Muscle of leg (tissue), 3 donors: ENCODE measurements at regions not wholly inside any gene's neighbourhood (a gene's known extent, or its start where the extent isn't known, plus 50 kb on each side); places are given as distances from the start of the nearest gene placed in this dataset.

Experiments
- DNase-seq: peaks from one replicate; pipeline ENCODE4 v3.0.0; 2013
- H3K27ac ChIP-seq: one replicate; pipeline ENCODE4 v1.5.1; 2013; ENCODE audit warnings: mild to moderate bottlenecking, low read length, control low read depth
- H3K27me3 ChIP-seq: one replicate; pipeline ENCODE4 v1.6.1; 2013; ENCODE audit warnings: low read length; ENCODE audit not compliant: control insufficient read depth, insufficient read depth
- H3K36me3 ChIP-seq: one replicate; pipeline ENCODE4 v1.6.1; 2013; ENCODE audit warnings: low read length; ENCODE audit not compliant: control insufficient read depth, insufficient read depth
- H3K4me1 ChIP-seq: one replicate; pipeline ENCODE4 v1.6.1; 2013; ENCODE audit warnings: low read length; ENCODE audit not compliant: control insufficient read depth, insufficient read depth
- H3K4me3 ChIP-seq: one replicate; pipeline ENCODE4 v1.5.1; 2013; ENCODE audit warnings: low read length, control low read depth
- H3K9me3 ChIP-seq: replicated peaks from 2 replicates; pipeline ENCODE4 v1.6.1; 2013; ENCODE audit warnings: low read depth, low read length; ENCODE audit not compliant: control insufficient read depth
- WGBS: methylation state at CpG from one replicate; pipeline ENCODE4 v1.1.5; 2013; ENCODE audit warnings: missing lambda C conversion rate; ENCODE audit not compliant: insufficient coverage; 5-methylcytosine and 5-hydroxymethylcytosine counted together

DNA sequence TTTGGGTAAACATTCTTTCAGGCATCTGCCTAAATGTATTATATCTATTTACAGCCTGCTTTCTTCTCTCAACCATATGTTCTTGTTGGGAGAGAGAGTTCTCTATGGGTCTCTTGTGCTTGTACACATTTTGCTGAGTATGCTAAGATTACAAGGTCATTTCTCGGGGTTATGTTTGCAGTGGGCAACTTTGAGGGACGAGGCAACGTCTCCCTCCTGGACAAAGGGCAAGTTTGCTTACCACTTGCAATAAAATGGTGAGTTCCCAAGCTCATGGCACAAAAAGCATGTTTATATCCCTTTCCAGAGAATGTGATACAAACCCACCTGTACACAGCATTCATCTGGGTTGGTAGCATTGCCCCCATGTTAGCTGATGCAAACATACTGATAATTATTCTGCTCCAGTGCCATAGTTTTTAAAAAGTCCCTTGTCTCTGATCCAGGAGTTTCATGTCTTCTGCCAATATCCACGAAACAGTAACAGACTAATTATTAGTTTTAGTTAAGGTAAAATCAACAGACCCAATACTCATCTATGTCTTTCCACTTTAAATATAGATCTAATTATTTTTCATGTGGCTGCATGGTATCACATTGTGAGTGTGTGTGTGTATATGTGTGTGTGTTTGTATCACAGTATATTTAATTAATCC lies 84.2 kb upstream of the MAPK4 start:
- Histone ChIP-seq H3K4me1 (no peaks in the 10 kb centered on the region), H3K36me3 (no peaks in the 10 kb centered on the region), H3K9me3 (no peaks in the 10 kb centered on the region), H3K4me3 (no peak overlapping the region), H3K27me3 (no peaks in the 10 kb centered on the region), H3K27ac (no peak overlapping the region)
- 33% methylated on average over 1 of the region's 4 CpGs for WGBS
- no peak for DNase-seq

DNA sequence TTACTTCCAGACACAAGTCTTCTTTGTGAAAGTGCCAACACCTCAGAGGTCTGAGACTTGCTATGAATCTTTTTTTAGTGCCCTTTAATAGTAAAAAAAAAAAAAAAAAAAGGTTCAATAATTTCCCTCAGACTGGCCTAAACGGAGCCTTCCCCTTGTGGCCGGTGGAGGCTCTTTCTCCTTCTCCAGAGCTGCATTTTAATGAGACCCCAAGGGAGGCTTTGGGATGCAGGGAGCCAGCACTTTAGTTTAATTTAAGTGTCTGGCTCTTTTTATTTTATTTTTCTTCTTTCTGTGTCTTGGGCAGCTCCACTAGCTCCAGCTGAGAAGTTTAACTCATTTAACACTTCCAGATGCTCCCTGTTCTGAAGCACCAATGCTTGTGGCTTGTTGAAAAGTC lies 67.8 kb upstream of the MAPK4 start:
- no peak overlapping the region for H3K4me3 ChIP-seq
- H3K27me3 ChIP-seq: no peaks in the 10 kb centered on the region
- no peaks in the 10 kb centered on the region for H3K9me3 ChIP-seq
- no peaks in the 10 kb centered on the region for H3K36me3 ChIP-seq
- no CpG with 5 or more reads among the region's 2 CpGs for WGBS
- no peak overlapping the region for H3K27ac ChIP-seq
- no peaks in the 10 kb centered on the region for H3K4me1 ChIP-seq
- DNase-seq: peak; percentile 16

DNA sequence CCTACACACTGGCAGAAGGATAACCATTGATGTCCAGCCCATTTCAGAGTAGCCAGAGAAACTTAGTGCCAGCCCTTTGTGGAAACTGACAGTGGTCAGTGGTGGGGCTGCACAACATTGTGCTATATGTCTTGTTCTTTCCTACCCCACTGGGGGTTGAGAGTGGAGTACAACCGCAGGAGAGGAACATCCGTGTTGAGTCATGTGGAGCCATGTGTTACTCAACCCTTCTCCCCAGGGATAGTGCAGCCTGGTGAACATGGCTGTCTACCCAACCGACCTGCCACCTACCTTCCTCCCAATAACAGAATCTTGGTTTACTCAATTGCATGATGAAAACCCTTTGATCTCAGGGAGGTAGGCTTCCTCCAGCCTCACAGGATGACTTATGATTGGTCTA lies 65.3 kb upstream of the MAPK4 start:
- Histone ChIP-seq H3K4me1 (no peaks in the 10 kb centered on the region), H3K27me3 (no peaks in the 10 kb centered on the region), H3K27ac (no peak overlapping the region), H3K4me3 (no peak overlapping the region), H3K36me3 (no peaks in the 10 kb centered on the region), H3K9me3 (no peaks in the 10 kb centered on the region)
- 81% methylated on average over 3 of the region's 3 CpGs for WGBS
- no peak for DNase-seq

DNA sequence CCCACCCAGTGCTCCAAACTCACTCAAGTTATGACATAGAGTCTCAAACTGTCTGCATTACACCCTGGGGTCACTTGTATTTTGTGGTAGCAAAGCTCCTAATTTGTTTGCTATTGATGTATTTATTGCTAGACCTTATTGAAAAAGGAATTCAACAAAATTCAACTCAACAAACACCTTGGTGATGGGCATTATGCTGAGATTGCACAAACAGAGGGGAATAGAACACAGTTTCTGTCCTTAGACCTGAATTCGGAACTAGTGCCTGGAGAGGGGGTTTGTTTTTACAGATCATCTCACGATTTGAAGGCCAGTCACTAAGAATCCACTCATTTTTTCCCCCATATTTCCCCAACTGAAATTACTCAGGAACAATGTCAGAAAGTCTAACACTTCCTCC lies 53.5 kb upstream of the MAPK4 start:
- 100% methylated on average over 1 of the region's 2 CpGs for WGBS
- Histone ChIP-seq H3K36me3 (no peaks in the 10 kb centered on the region), H3K4me3 (no peak overlapping the region), H3K27ac (no peak overlapping the region), H3K27me3 (no peaks in the 10 kb centered on the region), H3K4me1 (no peaks in the 10 kb centered on the region), H3K9me3 (no peaks in the 10 kb centered on the region)
- DNase-seq: no peak

DNA sequence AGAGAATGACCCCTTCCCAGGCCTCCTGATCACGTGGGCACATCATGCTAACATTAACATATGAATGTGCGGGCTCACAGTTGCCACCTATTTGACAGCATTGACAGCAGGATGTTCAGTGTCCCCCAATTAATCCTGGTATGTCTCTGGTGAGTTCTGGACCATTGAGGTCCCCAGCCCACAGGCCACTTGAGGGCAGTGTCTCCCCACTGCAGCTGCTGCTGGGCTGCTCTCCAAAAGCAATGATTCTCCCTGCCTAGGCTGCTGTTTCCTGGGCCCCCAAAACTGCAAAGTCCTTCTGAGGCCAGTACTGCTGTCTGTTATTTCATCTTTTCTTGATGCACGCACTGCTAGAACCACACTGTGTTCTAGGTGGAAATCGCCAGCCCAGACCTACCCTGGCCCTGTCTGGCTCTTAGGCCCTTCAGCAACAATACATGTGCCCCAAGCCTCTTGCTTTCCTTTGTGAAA lies 52.7 kb upstream of the MAPK4 start:
- no peak overlapping the region for H3K27ac ChIP-seq
- WGBS: 43% methylated on average over 3 of the region's 4 CpGs
- H3K4me1 ChIP-seq: no peaks in the 10 kb centered on the region
- peak; percentile 10 for DNase-seq
- H3K4me3 ChIP-seq: no peak overlapping the region
- H3K36me3 ChIP-seq: no peaks in the 10 kb centered on the region
- no peaks in the 10 kb centered on the region for H3K9me3 ChIP-seq
- H3K27me3 ChIP-seq: no peaks in the 10 kb centered on the region

DNA sequence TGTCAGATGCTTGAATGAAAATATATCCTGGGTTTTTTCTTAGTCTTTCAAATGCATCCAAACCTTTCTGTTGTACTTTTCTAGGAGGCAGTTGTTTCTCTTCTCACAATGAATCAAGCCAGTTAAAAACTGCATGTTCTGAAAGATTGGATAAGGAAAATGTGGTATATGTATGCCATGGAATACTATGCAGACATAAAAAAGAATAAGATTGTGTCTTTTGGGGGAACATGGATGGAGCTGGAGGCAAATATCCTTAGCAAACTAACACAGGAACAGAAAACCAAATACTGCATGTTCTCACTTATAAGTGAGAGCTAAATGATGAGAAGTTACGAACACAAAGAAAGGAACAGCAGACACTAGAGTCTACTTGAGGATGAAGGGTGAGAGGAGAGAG lies 51.7 kb upstream of the MAPK4 start:
- no peak overlapping the region for H3K27ac ChIP-seq
- no peak overlapping the region for H3K4me3 ChIP-seq
- WGBS: no CpG with 5 or more reads among the region's 1 CpG
- DNase-seq: no peak
- H3K36me3 ChIP-seq: no peaks in the 10 kb centered on the region
- H3K27me3 ChIP-seq: no peaks in the 10 kb centered on the region
- no peaks in the 10 kb centered on the region for H3K4me1 ChIP-seq
- no peaks in the 10 kb centered on the region for H3K9me3 ChIP-seq

DNA sequence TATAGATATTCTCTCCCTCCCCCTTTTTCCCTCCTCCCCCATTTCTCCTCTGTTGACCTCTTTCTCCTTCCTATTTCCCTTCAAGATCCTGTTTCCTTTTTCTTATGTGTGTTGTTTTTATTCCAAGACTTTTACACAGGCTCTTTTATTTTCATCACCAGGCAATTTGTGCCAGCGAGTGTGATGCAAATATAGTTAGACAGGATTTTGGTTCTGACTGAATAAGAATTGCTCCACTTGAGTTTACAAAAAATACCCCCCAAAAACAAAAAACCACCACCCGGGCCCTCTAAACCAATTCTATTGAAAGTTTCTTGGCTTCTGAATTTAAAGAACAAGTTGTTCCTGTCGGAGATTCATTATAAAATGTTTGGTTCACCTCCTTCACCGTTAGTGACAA lies 50.9 kb upstream of the MAPK4 start:
- Histone ChIP-seq H3K9me3 (no peaks in the 10 kb centered on the region), H3K36me3 (no peaks in the 10 kb centered on the region), H3K27ac (no peak overlapping the region), H3K4me3 (no peak overlapping the region), H3K27me3 (no peaks in the 10 kb centered on the region), H3K4me1 (no peaks in the 10 kb centered on the region)
- DNase-seq: no peak
- 66% methylated on average over 2 of the region's 4 CpGs for WGBS
